ENCODE measurements at regions not wholly inside any gene's neighbourhood (a gene's known extent, or its start where the extent isn't known, plus 50 kb on each side); places are given as distances from the start of the nearest gene placed in this dataset.

DNA sequence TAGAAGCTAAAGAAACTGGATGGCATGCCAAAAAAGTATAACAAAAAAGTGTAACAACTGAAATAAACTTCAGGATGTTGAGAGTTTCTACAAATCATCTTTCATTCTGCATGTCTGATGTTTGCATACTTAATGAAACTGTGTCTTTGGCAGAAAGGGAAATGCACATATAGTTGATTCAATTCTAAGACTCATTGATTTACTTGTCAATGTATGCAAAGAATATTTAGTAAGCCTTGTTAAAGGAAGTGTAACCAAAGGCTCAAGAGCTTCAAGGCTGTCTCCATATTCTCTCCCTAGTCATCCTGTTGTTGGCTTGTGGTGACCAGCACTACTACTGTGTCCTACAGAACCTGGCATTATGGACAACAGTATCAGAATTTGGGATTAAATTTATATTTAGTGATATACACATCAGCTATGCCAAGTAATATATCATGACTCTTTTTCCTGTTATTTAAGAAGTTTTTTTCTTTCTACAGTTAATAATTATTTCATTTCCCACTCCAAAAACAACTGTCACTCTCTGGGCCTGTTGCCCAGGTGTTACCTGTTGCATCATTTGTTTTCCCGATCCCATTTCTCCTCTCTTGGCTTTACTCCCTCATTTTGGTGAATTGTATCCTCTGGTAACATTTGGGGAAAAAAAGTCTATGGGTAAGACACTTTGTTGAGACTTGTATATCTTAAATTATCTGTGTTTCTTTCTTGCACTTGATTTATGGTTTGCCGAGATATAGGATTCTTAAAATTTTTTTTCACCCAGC is 226.6 kb upstream of the BMPER start:
- H3K4me2 ChIP-seq (ENCODE audit: low read length) = no peak overlapping the region
- TF ChIP-seq EZH2phosphoT487 (IDR thresholded peaks at IDR 0.05; ENCODE audit: low read depth) = no peak
- TF ChIP-seq, protein P1, sequence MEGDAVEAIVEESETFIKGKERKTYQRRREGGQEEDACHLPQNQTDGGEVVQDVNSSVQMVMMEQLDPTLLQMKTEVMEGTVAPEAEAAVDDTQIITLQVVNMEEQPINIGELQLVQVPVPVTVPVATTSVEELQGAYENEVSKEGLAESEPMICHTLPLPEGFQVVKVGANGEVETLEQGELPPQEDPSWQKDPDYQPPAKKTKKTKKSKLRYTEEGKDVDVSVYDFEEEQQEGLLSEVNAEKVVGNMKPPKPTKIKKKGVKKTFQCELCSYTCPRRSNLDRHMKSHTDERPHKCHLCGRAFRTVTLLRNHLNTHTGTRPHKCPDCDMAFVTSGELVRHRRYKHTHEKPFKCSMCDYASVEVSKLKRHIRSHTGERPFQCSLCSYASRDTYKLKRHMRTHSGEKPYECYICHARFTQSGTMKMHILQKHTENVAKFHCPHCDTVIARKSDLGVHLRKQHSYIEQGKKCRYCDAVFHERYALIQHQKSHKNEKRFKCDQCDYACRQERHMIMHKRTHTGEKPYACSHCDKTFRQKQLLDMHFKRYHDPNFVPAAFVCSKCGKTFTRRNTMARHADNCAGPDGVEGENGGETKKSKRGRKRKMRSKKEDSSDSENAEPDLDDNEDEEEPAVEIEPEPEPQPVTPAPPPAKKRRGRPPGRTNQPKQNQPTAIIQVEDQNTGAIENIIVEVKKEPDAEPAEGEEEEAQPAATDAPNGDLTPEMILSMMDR (IDR thresholded peaks at IDR 0.05; ENCODE audit: low read depth, low read length) = no peak
- H4K20me1 ChIP-seq (ENCODE audit: insufficient read depth, low read length) = no peaks in the 10 kb centered on the region
- H3K4me3 ChIP-seq (ENCODE audit: low read length) = no peak overlapping the region
- H3K79me2 ChIP-seq (ENCODE audit: low read length) = no peaks in the 10 kb centered on the region
- H3K9me3 ChIP-seq (ENCODE audit: insufficient read depth, low read length) = no peaks in the 10 kb centered on the region
- no peak overlapping the region for H2AFZ ChIP-seq (ENCODE audit: low read depth, low read length)
- no peaks in the 10 kb centered on the region for H3K27me3 ChIP-seq (ENCODE audit: low read depth, low read length)
- H3K27ac ChIP-seq (ENCODE audit: low read length) = no peak overlapping the region
- H3K4me1 ChIP-seq (ENCODE audit: low read length) = no peaks in the 10 kb centered on the region
- H3K9ac ChIP-seq (ENCODE audit: low read length) = no peak overlapping the region
- H3K36me3 ChIP-seq (replicated peaks; ENCODE audit: low read depth, low read length) = no peaks in the 10 kb centered on the region

DNA sequence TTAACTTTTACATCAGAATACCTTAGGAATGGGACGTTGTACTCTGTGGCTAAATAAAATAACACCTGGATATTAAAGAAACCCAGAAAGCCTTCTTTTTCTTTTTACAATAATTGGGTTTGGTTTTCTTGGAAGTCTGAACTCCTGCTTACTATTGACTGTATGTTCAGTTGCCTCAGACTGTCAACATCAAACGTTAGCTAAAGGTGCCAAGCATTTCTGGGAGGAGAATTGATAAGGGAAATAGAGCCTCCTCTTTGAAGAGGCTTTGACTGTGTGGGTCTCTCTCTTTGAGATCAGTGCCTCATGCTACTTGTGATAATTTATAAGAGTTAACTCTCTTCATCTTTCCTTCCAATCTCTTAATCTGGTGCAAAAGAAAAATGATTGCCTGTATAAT is 224.7 kb upstream of the BMPER start:
- no peak overlapping the region for H3K4me3 ChIP-seq (ENCODE audit: low read length)
- no peak overlapping the region for H3K27ac ChIP-seq (ENCODE audit: low read length)
- H3K9ac ChIP-seq (ENCODE audit: low read length) = no peak overlapping the region
- no peak overlapping the region for H2AFZ ChIP-seq (ENCODE audit: low read depth, low read length)
- TF ChIP-seq, protein P1 (IDR thresholded peaks at IDR 0.05; ENCODE audit: low read depth, low read length) = no peak
- no peak for TF ChIP-seq EZH2phosphoT487 (IDR thresholded peaks at IDR 0.05; ENCODE audit: low read depth)
- no peaks in the 10 kb centered on the region for H3K36me3 ChIP-seq (replicated peaks; ENCODE audit: low read depth, low read length)
- no peaks in the 10 kb centered on the region for H3K27me3 ChIP-seq (ENCODE audit: low read depth, low read length)
- H3K9me3 ChIP-seq (ENCODE audit: insufficient read depth, low read length) = no peaks in the 10 kb centered on the region
- no peaks in the 10 kb centered on the region for H3K79me2 ChIP-seq (ENCODE audit: low read length)
- H3K4me2 ChIP-seq (ENCODE audit: low read length) = no peak overlapping the region
- H4K20me1 ChIP-seq (ENCODE audit: insufficient read depth, low read length) = no peaks in the 10 kb centered on the region
- no peaks in the 10 kb centered on the region for H3K4me1 ChIP-seq (ENCODE audit: low read length)

DNA sequence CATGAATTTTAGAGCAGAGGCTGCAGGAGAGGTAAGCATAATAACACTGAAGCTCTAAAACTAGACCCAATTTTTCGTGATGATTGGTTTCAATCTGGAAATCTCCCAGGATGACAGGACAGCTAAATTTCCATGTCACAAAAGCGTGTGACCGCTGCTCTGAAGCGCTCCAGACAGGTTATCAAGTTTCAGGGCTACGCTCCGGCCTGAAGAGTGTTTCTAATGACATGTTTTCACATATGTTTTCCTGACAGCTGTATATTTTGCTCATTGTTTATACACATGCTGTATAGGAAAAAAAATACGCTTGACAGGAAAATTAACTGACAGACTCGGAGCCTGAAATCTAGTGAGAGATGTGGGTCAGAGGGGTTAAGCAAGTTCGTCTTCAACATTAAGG is 219.8 kb upstream of the BMPER start:
- no peak for TF ChIP-seq EZH2phosphoT487 (IDR thresholded peaks at IDR 0.05; ENCODE audit: low read depth)
- no peak overlapping the region for H3K27ac ChIP-seq (ENCODE audit: low read length)

DNA sequence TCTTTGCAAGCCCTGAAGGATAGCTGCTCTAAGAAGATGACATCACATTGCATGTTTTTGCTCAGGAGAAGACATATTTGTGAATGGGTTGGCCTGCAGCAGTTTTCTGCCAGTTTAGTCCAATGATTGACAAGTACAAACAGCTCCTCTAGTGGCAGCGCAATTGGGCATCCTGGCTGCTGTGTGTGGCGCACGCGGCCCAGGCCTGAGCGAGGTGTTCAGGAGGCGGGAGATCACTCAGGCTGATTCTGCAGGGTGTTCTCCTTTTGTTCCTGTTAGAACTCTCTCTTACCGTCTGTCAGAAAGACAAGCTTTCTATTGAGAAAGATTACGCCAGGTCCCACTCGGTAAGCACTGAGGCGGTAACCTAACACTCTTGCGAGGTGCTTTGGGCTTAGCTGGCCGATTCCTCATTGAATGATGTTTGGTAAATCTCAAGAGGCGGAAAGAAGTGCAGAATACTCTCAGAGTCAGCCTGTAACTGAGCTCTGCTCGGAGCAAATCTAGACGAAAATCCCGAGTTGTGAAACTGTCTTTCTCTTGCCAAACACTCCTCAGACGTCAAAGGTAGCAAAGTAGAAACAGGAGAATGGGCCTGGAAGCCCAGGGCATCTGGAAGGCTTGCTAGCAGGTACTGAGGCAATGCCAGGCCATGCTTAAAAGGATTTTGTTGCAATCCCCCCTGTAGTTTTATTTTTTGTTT is 219.2 kb upstream of the BMPER start:
- Histone ChIP-seq H3K27ac (ENCODE audit: low read length) (no peak overlapping the region), H4K20me1 (ENCODE audit: insufficient read depth, low read length) (no peaks in the 10 kb centered on the region), H3K4me1 (ENCODE audit: low read length) (no peaks in the 10 kb centered on the region), H3K9me3 (ENCODE audit: insufficient read depth, low read length) (no peaks in the 10 kb centered on the region), H3K4me3 (ENCODE audit: low read length) (no peak overlapping the region), H2AFZ (ENCODE audit: low read depth, low read length) (no peak overlapping the region), H3K27me3 (ENCODE audit: low read depth, low read length) (no peaks in the 10 kb centered on the region), H3K79me2 (ENCODE audit: low read length) (no peaks in the 10 kb centered on the region), H3K4me2 (ENCODE audit: low read length) (no peak overlapping the region), H3K36me3 (replicated peaks; ENCODE audit: low read depth, low read length) (no peaks in the 10 kb centered on the region), H3K9ac (ENCODE audit: low read length) (no peak overlapping the region)
- TF ChIP-seq, protein P1 (IDR thresholded peaks at IDR 0.05; ENCODE audit: low read depth, low read length) = no peak
- TF ChIP-seq EZH2phosphoT487 (IDR thresholded peaks at IDR 0.05; ENCODE audit: low read depth) = no peak

More for the DNA sequence above, 219.8 kb upstream of the BMPER start:
- H3K27me3 ChIP-seq (ENCODE audit: low read depth, low read length) = no peaks in the 10 kb centered on the region
- no peaks in the 10 kb centered on the region for H3K4me1 ChIP-seq (ENCODE audit: low read length)
- H2AFZ ChIP-seq (ENCODE audit: low read depth, low read length) = no peak overlapping the region
- H3K79me2 ChIP-seq (ENCODE audit: low read length) = no peaks in the 10 kb centered on the region
- no peaks in the 10 kb centered on the region for H4K20me1 ChIP-seq (ENCODE audit: insufficient read depth, low read length)
- no peak overlapping the region for H3K9ac ChIP-seq (ENCODE audit: low read length)
- H3K9me3 ChIP-seq (ENCODE audit: insufficient read depth, low read length) = no peaks in the 10 kb centered on the region
- no peak overlapping the region for H3K4me3 ChIP-seq (ENCODE audit: low read length)
- H3K36me3 ChIP-seq (replicated peaks; ENCODE audit: low read depth, low read length) = no peaks in the 10 kb centered on the region
- H3K4me2 ChIP-seq (ENCODE audit: low read length) = no peak overlapping the region

All from OCI-LY3 (cell line).